Prostate gland (tissue), 2 donors: ENCODE measurements at regions not wholly inside any gene's neighbourhood (a gene's known extent, or its start where the extent isn't known, plus 50 kb on each side); places are given as distances from the start of the nearest gene placed in this dataset.

ENCODE experiments used
- DNase-seq: peaks from one replicate; pipeline ENCODE4 v3.0.0-alpha.2; 2019; ENCODE audit warnings: low spot score
- H3K27ac ChIP-seq, 2 donors: fragments of 200-600 bp; sonication (generic); 2 replicates each; pipeline ENCODE4 v1.5.1; 2017 to 2019
- H3K27me3 ChIP-seq: fragments of 200-600 bp; sonication (generic); replicated peaks from 2 replicates; pipeline ENCODE4 v1.5.1; 2019; ENCODE audit not compliant: insufficient read depth
- H3K36me3 ChIP-seq, 2 donors: fragments of 200-600 bp; sonication (generic); 1 replicate in 1 of 2; 2 replicates in 1 of 2; pipeline versions ENCODE4 v1.5.1 to v1.8.1; 2017 to 2019
- H3K4me1 ChIP-seq: fragments of 200-600 bp; sonication (generic); replicated peaks from 2 replicates; pipeline ENCODE4 v1.5.1; 2019
- H3K4me3 ChIP-seq, 2 donors: fragments of 200-600 bp; sonication (generic); 2 replicates each; pipeline ENCODE4 v1.5.1; 2017 to 2019
- H3K9me3 ChIP-seq: fragments of 200-600 bp; sonication (generic); 2 replicates; pipeline ENCODE4 v1.5.1; 2017
- CTCF ChIP-seq, 4 experiments: fragments of 200-600 bp in 2 of 4; fragments of 450-650 bp in 2 of 4; sonication (generic) in 2 of 4; IDR thresholded peaks; 1 replicate in 3 of 4; 2 replicates in 1 of 4; pipeline ENCODE4 v1.5.1; 2016 to 2019; ENCODE audit warnings: antibody characterized with exemption in 4 of 4, mild to moderate bottlenecking in 2 of 4, moderate library complexity in 2 of 4
- POLR2A ChIP-seq: fragments of 450-650 bp; IDR thresholded peaks from one replicate; pipeline ENCODE4 v1.6.1; 2016; ENCODE audit warnings: antibody characterized with exemption, mild to moderate bottlenecking
- POLR2AphosphoS5 ChIP-seq: sonication (generic); formaldehyde crosslinking; IDR thresholded peaks from one replicate; pipeline ENCODE4 v1.6.1; 2017; ENCODE audit warnings: antibody characterized with exemption
- WGBS: methylation state at CpG from one replicate; pipeline ENCODE4 v1.1.5; 2018; 5-methylcytosine and 5-hydroxymethylcytosine counted together
- intact Hi-C: fragments of 100-400 bp; cut with DNase I; formaldehyde crosslinking; loops from one replicate; pipeline ENCODE4 v1.14.2; 2022

GRCh38 chr4:3702561-3703221 is 63.5 kb upstream of the ADRA2C start:
- H3K36me3 ChIP-seq = no peaks in the 10 kb centered on the region
- WGBS = 45% methylated on average over 31 of the region's 31 CpGs
- TF ChIP-seq POLR2AphosphoS5 (no peak), CTCF (IDR thresholded peaks at IDR 0.05) (no peak), POLR2A (no peak)
- H3K4me1 ChIP-seq = no peaks in the 10 kb centered on the region
- H3K27me3 ChIP-seq = peaks cover 31% of the 10 kb centered on the region
- intact Hi-C loops = no loop called here
- no peak overlapping the region for H3K27ac ChIP-seq
- H3K9me3 ChIP-seq = no peaks in the 10 kb centered on the region
- H3K4me3 ChIP-seq = no peak overlapping the region
- no peak for DNase-seq

- Histone ChIP-seq H3K9me3 (no peaks in the 10 kb centered on the region), H3K27ac (no peak overlapping the region), H3K27me3 (peaks cover 31% of the 10 kb centered on the region), H3K4me3 (no peak overlapping the region), H3K4me1 (no peaks in the 10 kb centered on the region), H3K36me3 (no peaks in the 10 kb centered on the region)
- 57% methylated on average over 27 of the region's 29 CpGs for WGBS
- intact Hi-C loops = no loop called here
- no peak for DNase-seq
- no peak for TF ChIP-seq POLR2A
Observed at GRCh38 chr4:3701736-3702560, 64.2 kb upstream of the ADRA2C start.

GRCh38 chr4:3701271-3701734 is 64.9 kb upstream of the ADRA2C start:
- no peak for DNase-seq

GRCh38 chr4:3700736-3701135 is 65.4 kb upstream of the ADRA2C start:
- TF ChIP-seq POLR2A = no peak
- TF ChIP-seq CTCF (IDR thresholded peaks at IDR 0.05) = no peak
- no peak for TF ChIP-seq POLR2AphosphoS5
- H3K27ac ChIP-seq = no peak overlapping the region
- no peaks in the 10 kb centered on the region for H3K9me3 ChIP-seq
- no peaks in the 10 kb centered on the region for H3K36me3 ChIP-seq
- WGBS = 74% methylated on average over 10 of the region's 10 CpGs
- DNase-seq = no peak
- no peaks in the 10 kb centered on the region for H3K4me1 ChIP-seq
- intact Hi-C loops = no loop called here
- H3K4me3 ChIP-seq = no peak overlapping the region
- peaks cover 31% of the 10 kb centered on the region for H3K27me3 ChIP-seq

More at GRCh38 chr4:3701271-3701734, 64.9 kb upstream of the ADRA2C start:
- H3K4me1 ChIP-seq = no peaks in the 10 kb centered on the region
- H3K36me3 ChIP-seq = no peaks in the 10 kb centered on the region
- 45% methylated on average over 9 of the region's 12 CpGs for WGBS
- peaks cover 31% of the 10 kb centered on the region for H3K27me3 ChIP-seq
- no peak for TF ChIP-seq CTCF (IDR thresholded peaks at IDR 0.05)
- no peak for TF ChIP-seq POLR2A
- TF ChIP-seq POLR2AphosphoS5 = no peak
- intact Hi-C loops = no loop called here
- no peaks in the 10 kb centered on the region for H3K9me3 ChIP-seq
- H3K27ac ChIP-seq = no peak overlapping the region
- H3K4me3 ChIP-seq = no peak overlapping the region

- TF ChIP-seq POLR2A (no peak), POLR2AphosphoS5 (no peak), CTCF (IDR thresholded peaks at IDR 0.05) (no peak)
- no peak for DNase-seq
Observed at GRCh38 chr4:3700223-3700622, 66.0 kb upstream of the ADRA2C start.

More at GRCh38 chr4:3700223-3700622, 66.0 kb upstream of the ADRA2C start:
- intact Hi-C loops = no loop called here
- H3K27me3 ChIP-seq = peaks cover 31% of the 10 kb centered on the region
- H3K36me3 ChIP-seq = no peaks in the 10 kb centered on the region
- 66% methylated on average over 6 of the region's 6 CpGs for WGBS
- no peak overlapping the region for H3K27ac ChIP-seq
- H3K4me3 ChIP-seq = no peak overlapping the region
- H3K9me3 ChIP-seq = no peaks in the 10 kb centered on the region
- H3K4me1 ChIP-seq = no peaks in the 10 kb centered on the region
